ENCODE measurements at regions not wholly inside any gene's neighbourhood (a gene's known extent, or its start where the extent isn't known, plus 50 kb on each side); places are given as distances from the start of the nearest gene placed in this dataset.

- TF ChIP-seq, protein P1, sequence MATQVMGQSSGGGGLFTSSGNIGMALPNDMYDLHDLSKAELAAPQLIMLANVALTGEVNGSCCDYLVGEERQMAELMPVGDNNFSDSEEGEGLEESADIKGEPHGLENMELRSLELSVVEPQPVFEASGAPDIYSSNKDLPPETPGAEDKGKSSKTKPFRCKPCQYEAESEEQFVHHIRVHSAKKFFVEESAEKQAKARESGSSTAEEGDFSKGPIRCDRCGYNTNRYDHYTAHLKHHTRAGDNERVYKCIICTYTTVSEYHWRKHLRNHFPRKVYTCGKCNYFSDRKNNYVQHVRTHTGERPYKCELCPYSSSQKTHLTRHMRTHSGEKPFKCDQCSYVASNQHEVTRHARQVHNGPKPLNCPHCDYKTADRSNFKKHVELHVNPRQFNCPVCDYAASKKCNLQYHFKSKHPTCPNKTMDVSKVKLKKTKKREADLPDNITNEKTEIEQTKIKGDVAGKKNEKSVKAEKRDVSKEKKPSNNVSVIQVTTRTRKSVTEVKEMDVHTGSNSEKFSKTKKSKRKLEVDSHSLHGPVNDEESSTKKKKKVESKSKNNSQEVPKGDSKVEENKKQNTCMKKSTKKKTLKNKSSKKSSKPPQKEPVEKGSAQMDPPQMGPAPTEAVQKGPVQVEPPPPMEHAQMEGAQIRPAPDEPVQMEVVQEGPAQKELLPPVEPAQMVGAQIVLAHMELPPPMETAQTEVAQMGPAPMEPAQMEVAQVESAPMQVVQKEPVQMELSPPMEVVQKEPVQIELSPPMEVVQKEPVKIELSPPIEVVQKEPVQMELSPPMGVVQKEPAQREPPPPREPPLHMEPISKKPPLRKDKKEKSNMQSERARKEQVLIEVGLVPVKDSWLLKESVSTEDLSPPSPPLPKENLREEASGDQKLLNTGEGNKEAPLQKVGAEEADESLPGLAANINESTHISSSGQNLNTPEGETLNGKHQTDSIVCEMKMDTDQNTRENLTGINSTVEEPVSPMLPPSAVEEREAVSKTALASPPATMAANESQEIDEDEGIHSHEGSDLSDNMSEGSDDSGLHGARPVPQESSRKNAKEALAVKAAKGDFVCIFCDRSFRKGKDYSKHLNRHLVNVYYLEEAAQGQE (IDR thresholded peaks at IDR 0.05; ENCODE audit: insufficient read depth in 1 of 2, low read depth in 2 of 2, low read length in 2 of 2): no peak
- no peak for TF ChIP-seq POLR2AphosphoS5 (IDR thresholded peaks at IDR 0.05; ENCODE audit: low read depth, low read length)
- TF ChIP-seq TAF1 (IDR thresholded peaks at IDR 0.05; ENCODE audit: borderline replicate concordance, insufficient read depth, low read length): no peak
- no peak for TF ChIP-seq SIN3A (IDR thresholded peaks at IDR 0.05; ENCODE audit: borderline replicate concordance, insufficient read depth, low read length)
Observed at GRCh38 chr12:83807871-83808270, 1104.7 kb downstream of the SLC6A15 start.

All from PFSK-1 (cell line).